ENCODE measurements at regions not wholly inside any gene's neighbourhood (a gene's known extent, or its start where the extent isn't known, plus 50 kb on each side); places are given as distances from the start of the nearest gene placed in this dataset.

- TF ChIP-seq NFATC4 (CRISPR knock-in tag; IDR thresholded peaks at IDR 0.05) (no peak), FOXP1 (CRISPR knock-in tag; IDR thresholded peaks at IDR 0.05; ENCODE audit: borderline replicate concordance) (no peak), ZNF219 (CRISPR knock-in tag; IDR thresholded peaks at IDR 0.05; ENCODE audit: borderline replicate concordance) (no peak), HMGXB4 (CRISPR knock-in tag; IDR thresholded peaks at IDR 0.05) (no peak), TCF7 (CRISPR knock-in tag; IDR thresholded peaks at IDR 0.05; ENCODE audit: low read depth) (no peak), IRF1 (CRISPR knock-in tag; IDR thresholded peaks at IDR 0.05) (no peak), ZBTB43 (CRISPR knock-in tag; IDR thresholded peaks at IDR 0.05) (no peak)
These were observed 141.9 kb downstream of the CEBPB start (continued) for GRCh38 chr20:50332491-50332980.

GRCh38 chr20:50333131-50333670 lies 142.6 kb downstream of the CEBPB start:
- DNase-seq (ENCODE audit: low spot score) (no peak), ATAC-seq (no peak)
- no peaks in the 10 kb centered on the region for H3K9me3 Mint-ChIP-seq
- no peak overlapping the region for H3K27ac Mint-ChIP-seq
- no peaks in the 10 kb centered on the region for H3K36me3 Mint-ChIP-seq
- H3K4me3 Mint-ChIP-seq, result no peak overlapping the region
- ChIA-PET CTCF (no interaction called here), POLR2A (no interaction called here)
- no peaks in the 10 kb centered on the region for H3K27me3 Mint-ChIP-seq (ENCODE audit: low read depth)
- peaks cover 12% of the 10 kb centered on the region for H3K4me1 Mint-ChIP-seq
- TF ChIP-seq ZNF532 (CRISPR knock-in tag; IDR thresholded peaks at IDR 0.05; ENCODE audit: borderline replicate concordance), result no peak
- TF ChIP-seq ZNF512 (CRISPR knock-in tag; IDR thresholded peaks at IDR 0.05; ENCODE audit: borderline replicate concordance), result no peak
- TF ChIP-seq ELF4 (CRISPR knock-in tag; IDR thresholded peaks at IDR 0.05; ENCODE audit: low read depth), result no peak
- no peak for TF ChIP-seq USF2 (CRISPR knock-in tag; IDR thresholded peaks at IDR 0.05)
- TF ChIP-seq GTF2I (CRISPR knock-in tag; conservative IDR thresholded peaks at IDR 0.05), result no peak
- no peak for TF ChIP-seq ZNF671 (CRISPR knock-in tag; IDR thresholded peaks at IDR 0.05)
- TF ChIP-seq ATF1 (CRISPR knock-in tag; IDR thresholded peaks at IDR 0.05), result no peak
- no peak for TF ChIP-seq ZBTB43 (CRISPR knock-in tag; IDR thresholded peaks at IDR 0.05)
- no peak for TF ChIP-seq MLX (CRISPR knock-in tag; IDR thresholded peaks at IDR 0.05)
- TF ChIP-seq CDX4 (CRISPR knock-in tag; IDR thresholded peaks at IDR 0.05; ENCODE audit: borderline replicate concordance), result no peak
- no peak for TF ChIP-seq TEAD1 (CRISPR knock-in tag; IDR thresholded peaks at IDR 0.05)
- TF ChIP-seq ATF6 (CRISPR knock-in tag; IDR thresholded peaks at IDR 0.05), result no peak

Data from WTC11 (cell line).